HepG2 (cell line): ENCODE measurements at regions not wholly inside any gene's neighbourhood (a gene's known extent, or its start where the extent isn't known, plus 50 kb on each side); places are given as distances from the start of the nearest gene placed in this dataset.

Source experiments
- ATAC-seq: fragments of 200-7000 bp; cut with Tn5 transposase; 3 replicates; pipeline ENCODE4 v1.9.1; 2020; ENCODE audit warnings: mild to moderate bottlenecking, moderate library complexity
- BruUV-seq: library from RNA; stranded (reverse); fragments of 400-500 nt; replicated peaks from 2 replicates; lab custom pipeline; 2021; lab: Mats Ljungman, UMichigan
- CTCF ChIA-PET: fragments of 300-600 bp; formaldehyde crosslinking; extraction: SDS; loops from one replicate; lab custom pipeline; 2021; ENCODE audit warnings: low total read pairs, inconsistent platforms, low intra/inter-chr PET ratio; lab: Yijun Ruan, JAX
- POLR2A ChIA-PET: fragments of 350-600 bp; sonication (Branson Sonifier 250); formaldehyde crosslinking; loops from one replicate; lab custom pipeline; 2020; ENCODE audit warnings: antibody characterized with exemption, inconsistent platforms; lab: Yijun Ruan, JAX
- DNase-seq: peaks from one replicate; pipeline ENCODE4 v3.0.0-alpha.2; 2015; ENCODE audit warnings: low spot score
- FAIRE-seq: peaks from 3 replicates; lab custom pipeline; 2011; peaks lifted over from hg19 to GRCh38; lab: Jason Lieb, UNC
- H2AFZ ChIP-seq: one replicate; pipeline ENCODE4 v1.6.1; 2011; ENCODE audit warnings: low read length, inconsistent platforms
- H3K27ac ChIP-seq: fragments of 300-600 bp; 3 replicates; pipeline ENCODE4 v1.8.0; 2011; ENCODE audit warnings: mixed run types, mild to moderate bottlenecking, mixed read lengths, low read length, inconsistent platforms; ENCODE audit not compliant: insufficient read depth; ENCODE audit errors: extremely low read length
- H3K27me3 ChIP-seq, 2 experiments: fragments of 200-600 bp in 1 of 2; 2 replicates in 1 of 2; 3 replicates in 1 of 2; pipeline versions ENCODE4 v1.6.0 to v1.8.0; 2011; ENCODE audit warnings: low read length in 2 of 2, mild to moderate bottlenecking in 2 of 2, moderate library complexity in 2 of 2, inconsistent platforms in 1 of 2; ENCODE audit not compliant: insufficient read depth in 2 of 2, control insufficient read depth in 1 of 2
- H3K36me3 ChIP-seq, 2 experiments: fragments of 200-600 bp in 1 of 2; replicated peaks in 1 of 2; 2 replicates in 1 of 2; 3 replicates in 1 of 2; pipeline versions ENCODE4 v1.5.1 to v1.8.0; 2011; ENCODE audit warnings: low read length in 2 of 2, inconsistent platforms in 1 of 2; ENCODE audit not compliant: insufficient read depth in 2 of 2, control insufficient read depth in 1 of 2
- H3K4me1 ChIP-seq: 2 replicates; pipeline ENCODE4 v1.5.1; 2012; ENCODE audit warnings: low read length, inconsistent platforms; ENCODE audit not compliant: insufficient read depth
- H3K4me2 ChIP-seq: 2 replicates; pipeline ENCODE4 v1.6.0; 2011; ENCODE audit warnings: low read depth, low read length, inconsistent platforms
- H3K4me3 ChIP-seq, 3 experiments: fragments of 200-600 bp in 1 of 3; sonication (generic), shearing (Covaris generic) in 1 of 3; replicated peaks in 1 of 3; 2 replicates each; pipeline ENCODE4 v1.5.1; 2011 to 2016; ENCODE audit warnings: low read length in 3 of 3, inconsistent platforms in 2 of 3, low read depth in 2 of 3, mild to moderate bottlenecking in 2 of 3, control low read depth in 1 of 3, mixed read lengths in 1 of 3; ENCODE audit not compliant: insufficient read depth in 1 of 3
- H3K79me2 ChIP-seq: one replicate; pipeline ENCODE4 v1.6.1; 2011; ENCODE audit warnings: low read length, inconsistent platforms; ENCODE audit not compliant: insufficient read depth
- H3K9ac ChIP-seq: 2 replicates; pipeline ENCODE4 v1.6.0; 2011; ENCODE audit warnings: mild to moderate bottlenecking, low read depth, low read length, inconsistent platforms; ENCODE audit not compliant: insufficient read depth
- H3K9me3 ChIP-seq: 2 replicates; pipeline ENCODE4 v1.5.1; 2012; ENCODE audit warnings: mild to moderate bottlenecking, low read length
- H4K20me1 ChIP-seq: 2 replicates; pipeline ENCODE4 v1.6.0; 2011; ENCODE audit warnings: inconsistent platforms, mild to moderate bottlenecking, low read length, moderate library complexity; ENCODE audit not compliant: insufficient read depth
- CREB1 ChIP-seq, 2 experiments: fragments of 450-650 bp in 1 of 2; IDR thresholded peaks; 2 replicates each; pipeline ENCODE4 v1.6.1; 2016 to 2017; ENCODE audit warnings: control low read depth in 1 of 2, mild to moderate bottlenecking in 1 of 2, missing compliant biosample characterization in 1 of 2, missing genetic modification characterization in 1 of 2
- ZNF7 ChIP-seq: IDR thresholded peaks from 2 replicates; pipeline ENCODE4 v1.6.1; 2016; ENCODE audit warnings: missing biosample characterization, missing genetic modification reagents
- ZSCAN22 ChIP-seq: sonication (generic); formaldehyde crosslinking; IDR thresholded peaks from 2 replicates; pipeline ENCODE4 v1.4.0; 2020; ENCODE audit warnings: mild to moderate bottlenecking, missing genetic modification reagents
- WGBS: methylation state at CpG from one replicate; pipeline ENCODE4 v1.1.6; 2017; ENCODE audit warnings: low lambda C conversion rate; 5-methylcytosine and 5-hydroxymethylcytosine counted together
- in situ Hi-C: cut with HindIII; loops from 2 replicates; pipeline ENCODE4 v1.10.0; 2017; ENCODE audit warnings: low pct_unique_long_range_greater_than_20kb; ENCODE audit not compliant: extremely low pct_ligation_motif_present
- intact Hi-C: fragments of 100-400 bp; cut with micrococcal nuclease; formaldehyde crosslinking; loops from one replicate; pipeline ENCODE4 v1.10.0; 2022; ENCODE audit not compliant: unreplicated experiment
- TF ChIP-seq, protein P1 (sequence below): sonication (generic); formaldehyde crosslinking; IDR thresholded peaks from 2 replicates; pipeline ENCODE4 v1.4.0; 2020; ENCODE audit warnings: missing genetic modification reagents, borderline replicate concordance
- TF ChIP-seq, protein P2 (sequence below): sonication (generic); formaldehyde crosslinking; IDR thresholded peaks from 2 replicates; pipeline ENCODE4 v1.4.0; 2020; ENCODE audit warnings: missing genetic modification reagents
- TF ChIP-seq, protein P3 (sequence below): fragments of 450-650 bp; IDR thresholded peaks from 2 replicates; pipeline ENCODE4 v1.6.1; 2017
- TF ChIP-seq, protein P4 (sequence below): sonication (generic); formaldehyde crosslinking; IDR thresholded peaks from 2 replicates; pipeline ENCODE4 v1.5.0; 2020; ENCODE audit warnings: mild to moderate bottlenecking, missing genetic modification reagents
- TF ChIP-seq, protein P5 (sequence below): sonication (generic); formaldehyde crosslinking; conservative IDR thresholded peaks from 2 replicates; pipeline ENCODE4 v1.8.0; 2022; ENCODE audit warnings: low read depth, missing genetic modification reagents

DNA sequence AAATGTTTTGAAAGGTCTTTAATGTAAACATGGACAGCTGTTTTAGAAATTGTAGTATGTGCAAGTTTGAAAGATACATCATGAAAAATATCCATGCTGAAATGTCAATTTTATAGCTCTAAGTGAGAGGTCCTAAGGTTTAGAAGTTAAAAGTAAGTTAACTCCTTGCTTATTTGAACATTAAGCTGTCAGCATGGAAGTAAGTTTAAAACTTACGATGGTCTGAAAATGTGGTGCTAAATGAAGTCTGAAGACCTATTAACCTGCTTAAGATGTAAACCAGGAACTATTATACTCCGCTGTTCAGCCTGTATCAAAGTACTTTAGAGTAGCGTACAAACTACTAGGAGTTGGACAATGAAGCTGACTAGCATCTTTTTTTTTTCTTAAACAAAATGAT, 1082.4 kb downstream of the TMTC2 start (continued):
- TF ChIP-seq, protein P1, sequence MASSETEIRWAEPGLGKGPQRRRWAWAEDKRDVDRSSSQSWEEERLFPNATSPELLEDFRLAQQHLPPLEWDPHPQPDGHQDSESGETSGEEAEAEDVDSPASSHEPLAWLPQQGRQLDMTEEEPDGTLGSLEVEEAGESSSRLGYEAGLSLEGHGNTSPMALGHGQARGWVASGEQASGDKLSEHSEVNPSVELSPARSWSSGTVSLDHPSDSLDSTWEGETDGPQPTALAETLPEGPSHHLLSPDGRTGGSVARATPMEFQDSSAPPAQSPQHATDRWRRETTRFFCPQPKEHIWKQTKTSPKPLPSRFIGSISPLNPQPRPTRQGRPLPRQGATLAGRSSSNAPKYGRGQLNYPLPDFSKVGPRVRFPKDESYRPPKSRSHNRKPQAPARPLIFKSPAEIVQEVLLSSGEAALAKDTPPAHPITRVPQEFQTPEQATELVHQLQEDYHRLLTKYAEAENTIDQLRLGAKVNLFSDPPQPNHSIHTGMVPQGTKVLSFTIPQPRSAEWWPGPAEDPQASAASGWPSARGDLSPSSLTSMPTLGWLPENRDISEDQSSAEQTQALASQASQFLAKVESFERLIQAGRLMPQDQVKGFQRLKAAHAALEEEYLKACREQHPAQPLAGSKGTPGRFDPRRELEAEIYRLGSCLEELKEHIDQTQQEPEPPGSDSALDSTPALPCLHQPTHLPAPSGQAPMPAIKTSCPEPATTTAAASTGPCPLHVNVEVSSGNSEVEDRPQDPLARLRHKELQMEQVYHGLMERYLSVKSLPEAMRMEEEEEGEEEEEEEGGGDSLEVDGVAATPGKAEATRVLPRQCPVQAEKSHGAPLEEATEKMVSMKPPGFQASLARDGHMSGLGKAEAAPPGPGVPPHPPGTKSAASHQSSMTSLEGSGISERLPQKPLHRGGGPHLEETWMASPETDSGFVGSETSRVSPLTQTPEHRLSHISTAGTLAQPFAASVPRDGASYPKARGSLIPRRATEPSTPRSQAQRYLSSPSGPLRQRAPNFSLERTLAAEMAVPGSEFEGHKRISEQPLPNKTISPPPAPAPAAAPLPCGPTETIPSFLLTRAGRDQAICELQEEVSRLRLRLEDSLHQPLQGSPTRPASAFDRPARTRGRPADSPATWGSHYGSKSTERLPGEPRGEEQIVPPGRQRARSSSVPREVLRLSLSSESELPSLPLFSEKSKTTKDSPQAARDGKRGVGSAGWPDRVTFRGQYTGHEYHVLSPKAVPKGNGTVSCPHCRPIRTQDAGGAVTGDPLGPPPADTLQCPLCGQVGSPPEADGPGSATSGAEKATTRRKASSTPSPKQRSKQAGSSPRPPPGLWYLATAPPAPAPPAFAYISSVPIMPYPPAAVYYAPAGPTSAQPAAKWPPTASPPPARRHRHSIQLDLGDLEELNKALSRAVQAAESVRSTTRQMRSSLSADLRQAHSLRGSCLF (CRISPR knock-in tag): no peak
- TF ChIP-seq ZSCAN22 (CRISPR knock-in tag) (no peak), CREB1 (IDR thresholded peaks at IDR 0.05) (no peak), CREB1 (CRISPR knock-in tag; IDR thresholded peaks at IDR 0.05) (no peak)
- TF ChIP-seq, protein P2, sequence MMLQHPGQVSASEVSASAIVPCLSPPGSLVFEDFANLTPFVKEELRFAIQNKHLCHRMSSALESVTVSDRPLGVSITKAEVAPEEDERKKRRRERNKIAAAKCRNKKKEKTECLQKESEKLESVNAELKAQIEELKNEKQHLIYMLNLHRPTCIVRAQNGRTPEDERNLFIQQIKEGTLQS (CRISPR knock-in tag): no peak
- TF ChIP-seq, all 625 proteins: peak for 0

DNA sequence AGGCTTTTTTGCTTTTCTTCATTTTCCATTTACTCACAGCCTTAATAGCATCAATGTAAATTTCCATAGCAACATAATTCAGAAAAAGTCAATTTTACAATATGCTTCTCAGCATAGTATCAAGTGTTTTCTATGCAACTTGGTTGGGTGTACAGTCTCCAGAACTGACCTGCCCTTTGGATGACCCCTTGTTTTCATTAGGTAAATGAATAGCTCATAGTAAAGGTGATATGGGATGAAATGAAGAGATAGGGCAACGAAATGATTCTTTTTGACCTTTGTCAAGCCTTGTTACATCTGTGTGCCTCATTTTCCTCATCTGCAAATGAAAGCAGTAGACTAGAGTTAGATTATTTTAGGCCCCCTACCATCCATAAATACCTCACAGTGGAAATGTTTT, 1081.0 kb downstream of the TMTC2 start:
- no peaks in the 10 kb centered on the region for H3K27me3 ChIP-seq
- no TSS peak for BruUV-seq
- FAIRE-seq: no peak
- H3K4me1 ChIP-seq: no peaks in the 10 kb centered on the region
- H2AFZ ChIP-seq: no peak overlapping the region
- no peaks in the 10 kb centered on the region for H3K36me3 ChIP-seq
- no peak overlapping the region for H3K27ac ChIP-seq
- H3K4me3 ChIP-seq: no peak overlapping the region
- ATAC-seq: no peak
- in situ Hi-C loops (no loop called here), intact Hi-C loops (no loop called here)
- no peak overlapping the region for H3K4me2 ChIP-seq
- ChIA-PET CTCF (no interaction called here), POLR2A (no interaction called here)
- no peaks in the 10 kb centered on the region for H4K20me1 ChIP-seq
- WGBS: 0% methylated on average over 1 of the region's 1 CpG
- no peaks in the 10 kb centered on the region for H3K79me2 ChIP-seq
- H3K9me3 ChIP-seq: peaks cover 66% of the 10 kb centered on the region
- H3K9ac ChIP-seq: no peak overlapping the region
- DNase-seq: no peak
- TF ChIP-seq, protein P3, sequence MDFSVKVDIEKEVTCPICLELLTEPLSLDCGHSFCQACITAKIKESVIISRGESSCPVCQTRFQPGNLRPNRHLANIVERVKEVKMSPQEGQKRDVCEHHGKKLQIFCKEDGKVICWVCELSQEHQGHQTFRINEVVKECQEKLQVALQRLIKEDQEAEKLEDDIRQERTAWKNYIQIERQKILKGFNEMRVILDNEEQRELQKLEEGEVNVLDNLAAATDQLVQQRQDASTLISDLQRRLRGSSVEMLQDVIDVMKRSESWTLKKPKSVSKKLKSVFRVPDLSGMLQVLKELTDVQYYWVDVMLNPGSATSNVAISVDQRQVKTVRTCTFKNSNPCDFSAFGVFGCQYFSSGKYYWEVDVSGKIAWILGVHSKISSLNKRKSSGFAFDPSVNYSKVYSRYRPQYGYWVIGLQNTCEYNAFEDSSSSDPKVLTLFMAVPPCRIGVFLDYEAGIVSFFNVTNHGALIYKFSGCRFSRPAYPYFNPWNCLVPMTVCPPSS: no peak
- TF ChIP-seq, protein P4, sequence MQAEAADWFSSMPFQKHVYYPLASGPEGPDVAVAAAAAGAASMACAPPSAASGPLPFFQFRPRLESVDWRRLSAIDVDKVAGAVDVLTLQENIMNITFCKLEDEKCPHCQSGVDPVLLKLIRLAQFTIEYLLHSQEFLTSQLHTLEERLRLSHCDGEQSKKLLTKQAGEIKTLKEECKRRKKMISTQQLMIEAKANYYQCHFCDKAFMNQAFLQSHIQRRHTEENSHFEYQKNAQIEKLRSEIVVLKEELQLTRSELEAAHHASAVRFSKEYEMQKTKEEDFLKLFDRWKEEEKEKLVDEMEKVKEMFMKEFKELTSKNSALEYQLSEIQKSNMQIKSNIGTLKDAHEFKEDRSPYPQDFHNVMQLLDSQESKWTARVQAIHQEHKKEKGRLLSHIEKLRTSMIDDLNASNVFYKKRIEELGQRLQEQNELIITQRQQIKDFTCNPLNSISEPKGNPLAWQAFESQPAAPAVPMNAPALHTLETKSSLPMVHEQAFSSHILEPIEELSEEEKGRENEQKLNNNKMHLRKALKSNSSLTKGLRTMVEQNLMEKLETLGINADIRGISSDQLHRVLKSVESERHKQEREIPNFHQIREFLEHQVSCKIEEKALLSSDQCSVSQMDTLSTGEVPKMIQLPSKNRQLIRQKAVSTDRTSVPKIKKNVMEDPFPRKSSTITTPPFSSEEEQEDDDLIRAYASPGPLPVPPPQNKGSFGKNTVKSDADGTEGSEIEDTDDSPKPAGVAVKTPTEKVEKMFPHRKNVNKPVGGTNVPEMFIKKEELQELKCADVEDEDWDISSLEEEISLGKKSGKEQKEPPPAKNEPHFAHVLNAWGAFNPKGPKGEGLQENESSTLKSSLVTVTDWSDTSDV: no peak
- TF ChIP-seq, protein P5, sequence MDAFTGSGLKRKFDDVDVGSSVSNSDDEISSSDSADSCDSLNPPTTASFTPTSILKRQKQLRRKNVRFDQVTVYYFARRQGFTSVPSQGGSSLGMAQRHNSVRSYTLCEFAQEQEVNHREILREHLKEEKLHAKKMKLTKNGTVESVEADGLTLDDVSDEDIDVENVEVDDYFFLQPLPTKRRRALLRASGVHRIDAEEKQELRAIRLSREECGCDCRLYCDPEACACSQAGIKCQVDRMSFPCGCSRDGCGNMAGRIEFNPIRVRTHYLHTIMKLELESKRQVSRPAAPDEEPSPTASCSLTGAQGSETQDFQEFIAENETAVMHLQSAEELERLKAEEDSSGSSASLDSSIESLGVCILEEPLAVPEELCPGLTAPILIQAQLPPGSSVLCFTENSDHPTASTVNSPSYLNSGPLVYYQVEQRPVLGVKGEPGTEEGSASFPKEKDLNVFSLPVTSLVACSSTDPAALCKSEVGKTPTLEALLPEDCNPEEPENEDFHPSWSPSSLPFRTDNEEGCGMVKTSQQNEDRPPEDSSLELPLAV (CRISPR knock-in tag): no peak
- no peak for TF ChIP-seq ZNF7
